Activated CD4-positive, CD25-positive, alpha-beta regulatory T cell treated with anti-CD3 and anti-CD28 coated beads, Interleukin-2, amount 50 U/mL, for 72 hours (primary cell): ENCODE measurements at regions not wholly inside any gene's neighbourhood (a gene's known extent, or its start where the extent isn't known, plus 50 kb on each side); places are given as distances from the start of the nearest gene placed in this dataset.

Experiments
- DNase-seq: peaks from one replicate; pipeline ENCODE4 v3.0.0; 2021

- DNase-seq, result no peak
Measured at GRCh38 chr17:77343031-77343800, 202.4 kb downstream of the SEC14L1 start.

GRCh38 chr17:77344038-77344437 lies 203.3 kb downstream of the SEC14L1 start:
- DNase-seq, result no peak

- no peak for DNase-seq
Measured at GRCh38 chr17:77345260-77345910, 204.6 kb downstream of the SEC14L1 start.

GRCh38 chr17:77346765-77347164 lies 206.0 kb downstream of the SEC14L1 start:
- no peak for DNase-seq

- DNase-seq, result no peak
Measured at GRCh38 chr17:77347544-77347943, 206.8 kb downstream of the SEC14L1 start.

- DNase-seq, result no peak
Measured at GRCh38 chr17:77349976-77350830, 209.4 kb downstream of the SEC14L1 start.

GRCh38 chr17:77352441-77352840 lies 211.7 kb downstream of the SEC14L1 start:
- DNase-seq, result no peak

- no peak for DNase-seq
Measured at GRCh38 chr17:77352996-77353395, 212.2 kb downstream of the SEC14L1 start.

GRCh38 chr17:77353684-77354419 lies 213.1 kb downstream of the SEC14L1 start:
- DNase-seq, result no peak

GRCh38 chr17:77354420-77354669 lies 213.6 kb downstream of the SEC14L1 start:
- no peak for DNase-seq

- no peak for DNase-seq
Measured at GRCh38 chr17:77354670-77355455, 214.1 kb downstream of the SEC14L1 start.

GRCh38 chr17:77356109-77356689 lies 215.4 kb downstream of the SEC14L1 start:
- DNase-seq, result no peak

GRCh38 chr17:77356690-77357201 lies 216.0 kb downstream of the SEC14L1 start:
- no peak for DNase-seq

- DNase-seq, result no peak
Measured at GRCh38 chr17:77358801-77359200, 218.0 kb downstream of the SEC14L1 start.

GRCh38 chr17:77359236-77359635 lies 218.5 kb downstream of the SEC14L1 start:
- DNase-seq, result no peak

- DNase-seq, result no peak
Measured at GRCh38 chr17:77361986-77362620, 221.3 kb downstream of the SEC14L1 start.

GRCh38 chr17:77363821-77364361 lies 223.1 kb downstream of the SEC14L1 start:
- DNase-seq, result no peak

- no peak for DNase-seq
Measured at GRCh38 chr17:77364381-77364911, 223.7 kb downstream of the SEC14L1 start.

GRCh38 chr17:77364941-77365583 lies 224.3 kb downstream of the SEC14L1 start:
- no peak for DNase-seq

- no peak for DNase-seq
Measured at GRCh38 chr17:77365584-77366186, 224.9 kb downstream of the SEC14L1 start.
